AG04449 (cell line): ENCODE measurements at regions not wholly inside any gene's neighbourhood (a gene's known extent, or its start where the extent isn't known, plus 50 kb on each side); places are given as distances from the start of the nearest gene placed in this dataset.

Experiments
- CTCF ChIA-PET: fragments of 350-600 bp; formaldehyde crosslinking; extraction: SDS; loops from one replicate; lab custom pipeline; 2021; ENCODE audit warnings: antibody characterized with exemption; lab: Yijun Ruan, JAX
- POLR2A ChIA-PET: fragments of 400-600, 350-600 bp; formaldehyde crosslinking; extraction: SDS; loops from one replicate; lab custom pipeline; 2020; ENCODE audit warnings: antibody characterized with exemption, inconsistent platforms; lab: Yijun Ruan, JAX
- DNase-seq: peaks from one replicate; pipeline ENCODE4 v3.0.0-alpha.2; 2010; ENCODE audit warnings: low read depth, low spot score
- H3K4me3 ChIP-seq: 2 replicates; pipeline ENCODE4 v1.5.1; 2011; ENCODE audit warnings: low read depth, mild to moderate bottlenecking, control low read depth, low read length
- TF ChIP-seq, protein P1 (sequence below): IDR thresholded peaks from one replicate; pipeline ENCODE4 v1.5.1; 2011; ENCODE audit warnings: mild to moderate bottlenecking, moderate library complexity, low read length, control low read depth, inconsistent platforms; ENCODE audit not compliant: insufficient read depth; ENCODE audit errors: missing control alignments

DNA sequence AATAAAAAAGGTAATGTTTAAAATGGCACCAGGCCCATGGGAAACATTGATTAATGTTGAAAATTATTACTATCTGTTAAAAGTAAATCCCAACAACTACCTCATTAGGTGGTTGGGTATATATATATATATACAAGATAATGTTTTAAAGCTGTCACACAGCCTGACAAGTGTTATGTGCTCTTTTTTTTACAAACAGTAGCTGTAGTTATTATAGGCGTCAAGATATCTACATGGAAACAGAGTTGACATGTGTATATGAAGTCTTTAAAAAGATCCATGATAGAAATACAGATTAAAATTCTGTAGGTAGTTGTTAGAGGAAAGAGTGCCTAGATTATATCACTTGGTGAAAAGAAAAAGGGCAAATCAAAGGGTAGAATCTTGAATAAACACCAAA is 279.9 kb downstream of the SLITRK6 start:
- ChIA-PET POLR2A (no interaction called here), CTCF (no interaction called here)
- TF ChIP-seq, protein P1, sequence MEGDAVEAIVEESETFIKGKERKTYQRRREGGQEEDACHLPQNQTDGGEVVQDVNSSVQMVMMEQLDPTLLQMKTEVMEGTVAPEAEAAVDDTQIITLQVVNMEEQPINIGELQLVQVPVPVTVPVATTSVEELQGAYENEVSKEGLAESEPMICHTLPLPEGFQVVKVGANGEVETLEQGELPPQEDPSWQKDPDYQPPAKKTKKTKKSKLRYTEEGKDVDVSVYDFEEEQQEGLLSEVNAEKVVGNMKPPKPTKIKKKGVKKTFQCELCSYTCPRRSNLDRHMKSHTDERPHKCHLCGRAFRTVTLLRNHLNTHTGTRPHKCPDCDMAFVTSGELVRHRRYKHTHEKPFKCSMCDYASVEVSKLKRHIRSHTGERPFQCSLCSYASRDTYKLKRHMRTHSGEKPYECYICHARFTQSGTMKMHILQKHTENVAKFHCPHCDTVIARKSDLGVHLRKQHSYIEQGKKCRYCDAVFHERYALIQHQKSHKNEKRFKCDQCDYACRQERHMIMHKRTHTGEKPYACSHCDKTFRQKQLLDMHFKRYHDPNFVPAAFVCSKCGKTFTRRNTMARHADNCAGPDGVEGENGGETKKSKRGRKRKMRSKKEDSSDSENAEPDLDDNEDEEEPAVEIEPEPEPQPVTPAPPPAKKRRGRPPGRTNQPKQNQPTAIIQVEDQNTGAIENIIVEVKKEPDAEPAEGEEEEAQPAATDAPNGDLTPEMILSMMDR: no peak
- no peak for DNase-seq
- no peak overlapping the region for H3K4me3 ChIP-seq

DNA sequence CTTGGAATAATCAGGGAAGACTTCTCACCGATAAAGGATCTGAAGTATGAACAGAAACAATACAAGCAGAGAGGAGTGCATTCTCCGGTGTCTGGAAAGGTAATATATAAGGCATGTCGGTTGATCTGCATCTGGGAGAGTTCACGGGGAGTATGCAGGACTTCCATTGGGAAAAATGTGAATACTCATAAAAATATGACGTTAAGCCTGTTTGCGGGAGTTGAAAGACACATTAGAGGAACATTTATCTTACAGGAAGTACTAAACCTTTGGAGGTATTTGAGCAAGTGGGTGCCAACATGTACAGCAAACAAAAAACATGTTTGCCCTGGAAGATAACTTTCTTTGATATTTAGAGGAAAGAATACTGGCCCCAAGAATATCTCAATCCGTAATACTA is 286.8 kb downstream of the SLITRK6 start:
- ChIA-PET CTCF (no interaction called here), POLR2A (no interaction called here)
- no peak overlapping the region for H3K4me3 ChIP-seq
- DNase-seq: no peak
- TF ChIP-seq, protein P1: no peak

DNA sequence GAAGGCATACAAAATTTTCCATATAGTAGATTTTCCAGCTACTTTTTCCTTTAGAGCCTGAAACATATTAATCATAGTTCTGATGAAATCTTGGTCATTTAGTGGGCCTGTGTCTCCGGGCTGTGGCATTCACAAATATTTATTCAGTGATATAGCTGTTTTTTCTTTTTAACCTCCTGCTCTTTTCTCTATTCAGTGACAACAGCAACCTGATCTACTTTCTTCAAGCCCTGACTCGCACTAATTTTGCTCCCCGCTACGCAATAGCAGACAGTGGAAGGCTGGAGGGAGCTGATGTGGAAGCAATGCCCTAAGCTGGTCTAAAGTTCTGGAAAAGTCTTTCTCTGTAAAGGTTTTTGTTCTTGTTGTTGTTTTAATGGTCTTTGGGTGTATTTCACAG is 289.7 kb downstream of the SLITRK6 start:
- no peak overlapping the region for H3K4me3 ChIP-seq
- ChIA-PET POLR2A (interaction anchor here (0.8 to 1.0 kb wide), 2 partner anchors 12 to 20 kb away, joined by 3 to 4 read pairs; no protein-coding TSS in a partner anchor), CTCF (no interaction called here)
- no peak for DNase-seq
- TF ChIP-seq, protein P1: no peak

DNA sequence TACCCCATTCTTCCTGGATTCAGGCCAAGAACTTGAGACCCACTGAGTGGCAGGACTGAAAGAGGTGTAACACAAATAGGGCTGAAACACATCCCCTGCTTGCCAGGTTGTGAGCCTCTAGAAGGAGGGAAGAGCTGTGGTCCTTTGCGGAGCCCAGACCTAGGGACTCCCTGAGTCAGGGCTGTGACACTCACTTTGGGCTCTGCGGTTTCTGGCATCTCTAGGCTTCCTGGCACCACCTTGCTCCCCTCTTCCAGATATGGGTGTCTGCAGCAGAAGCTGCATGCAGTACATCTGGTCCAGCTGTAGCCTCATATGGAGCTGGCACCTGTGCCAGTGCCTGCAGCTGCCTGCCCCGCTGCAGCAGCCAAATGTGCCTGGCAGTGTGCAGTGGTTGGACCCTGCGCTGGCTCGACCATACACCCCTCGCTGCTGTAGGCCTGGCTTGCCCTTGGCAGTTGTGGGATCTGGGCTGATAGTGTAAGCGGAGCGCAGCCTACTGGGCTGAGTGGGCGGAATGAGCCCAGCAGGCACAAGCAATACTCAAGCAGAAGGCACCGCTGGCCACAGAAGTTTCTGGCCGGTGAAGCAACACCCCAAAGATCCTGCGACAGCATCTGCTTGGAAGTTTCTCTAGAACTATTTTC is 290.4 kb downstream of the SLITRK6 start:
- TF ChIP-seq, protein P1: no peak
- DNase-seq: no peak
- ChIA-PET CTCF (no interaction called here), POLR2A (interaction anchor here (1.0 kb wide), 1 partner anchor 11 kb away, joined by 3 read pairs; no protein-coding TSS in a partner anchor)
- H3K4me3 ChIP-seq: no peak overlapping the region

DNA sequence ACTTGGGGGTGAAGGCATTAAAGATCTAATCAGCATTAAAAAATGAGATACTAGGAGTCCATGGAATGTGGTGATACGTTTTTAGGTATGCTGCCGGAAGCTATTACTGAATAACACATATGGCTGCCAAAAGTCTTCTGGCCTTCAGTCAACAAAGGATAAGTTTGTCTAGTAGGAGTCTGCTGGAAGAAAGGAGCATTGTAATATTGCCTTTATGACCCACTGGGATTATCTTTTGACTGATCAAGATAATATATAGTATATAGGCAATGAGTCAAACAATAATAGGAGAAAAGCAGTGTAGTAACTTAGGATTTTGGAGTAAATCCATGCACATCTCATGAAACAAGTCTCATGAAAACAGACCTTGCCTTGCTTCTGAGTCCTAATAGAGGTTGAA is 295.4 kb downstream of the SLITRK6 start:
- CTCF ChIA-PET: no interaction called here
- TF ChIP-seq, protein P1: no peak
- POLR2A ChIA-PET: no interaction called here

DNA sequence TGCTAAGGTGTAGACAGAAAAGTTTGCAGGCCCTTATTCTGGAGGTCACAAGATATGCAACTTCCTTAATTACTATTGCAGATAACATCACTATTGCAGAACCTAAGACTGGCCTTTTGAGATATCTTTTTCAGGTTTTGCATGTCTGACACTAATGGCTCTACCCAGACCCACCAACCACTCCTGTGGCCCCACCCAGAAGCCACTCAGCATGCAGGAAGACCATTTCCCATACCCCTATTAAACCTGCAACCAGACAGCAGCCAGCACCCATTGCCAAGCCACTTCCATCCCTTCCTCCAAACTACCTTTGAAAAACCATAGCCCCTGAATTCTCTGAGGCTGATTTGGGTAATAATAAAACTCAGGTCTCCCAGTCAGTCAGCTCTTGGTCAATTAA is 297.6 kb downstream of the SLITRK6 start:
- ChIA-PET CTCF (no interaction called here), POLR2A (no interaction called here)
- TF ChIP-seq, protein P1: no peak
- H3K4me3 ChIP-seq: no peak overlapping the region
- DNase-seq: no peak

More for the DNA sequence above, 295.4 kb downstream of the SLITRK6 start:
- no peak overlapping the region for H3K4me3 ChIP-seq
- no peak for DNase-seq
